Omental fat pad (tissue), 3 donors: ENCODE measurements at regions not wholly inside any gene's neighbourhood (a gene's known extent, or its start where the extent isn't known, plus 50 kb on each side); places are given as distances from the start of the nearest gene placed in this dataset.

ENCODE experiments used
- ATAC-seq: fragments of 150-250 bp; one replicate; pipeline ENCODE4 v1.9.1; 2016; ENCODE audit warnings: mild to moderate bottlenecking, moderate library complexity; ENCODE audit not compliant: low FRiP score
- DNase-seq: peaks from one replicate; pipeline ENCODE4 v3.0.0-alpha.2; 2019; ENCODE audit warnings: low spot score
- TF ChIP-seq, protein P1 (sequence below), 3 donors: fragments of 450-650 bp; IDR thresholded peaks; one replicate each; pipeline ENCODE4 v1.5.1; 2016 to 2017; ENCODE audit warnings: antibody characterized with exemption in 3 of 3, mild to moderate bottlenecking in 3 of 3, moderate library complexity in 2 of 3

GRCh38 chr13:90116121-90116520, 1231.4 kb upstream of the MIR17HG start:
- TF ChIP-seq, protein P1, sequence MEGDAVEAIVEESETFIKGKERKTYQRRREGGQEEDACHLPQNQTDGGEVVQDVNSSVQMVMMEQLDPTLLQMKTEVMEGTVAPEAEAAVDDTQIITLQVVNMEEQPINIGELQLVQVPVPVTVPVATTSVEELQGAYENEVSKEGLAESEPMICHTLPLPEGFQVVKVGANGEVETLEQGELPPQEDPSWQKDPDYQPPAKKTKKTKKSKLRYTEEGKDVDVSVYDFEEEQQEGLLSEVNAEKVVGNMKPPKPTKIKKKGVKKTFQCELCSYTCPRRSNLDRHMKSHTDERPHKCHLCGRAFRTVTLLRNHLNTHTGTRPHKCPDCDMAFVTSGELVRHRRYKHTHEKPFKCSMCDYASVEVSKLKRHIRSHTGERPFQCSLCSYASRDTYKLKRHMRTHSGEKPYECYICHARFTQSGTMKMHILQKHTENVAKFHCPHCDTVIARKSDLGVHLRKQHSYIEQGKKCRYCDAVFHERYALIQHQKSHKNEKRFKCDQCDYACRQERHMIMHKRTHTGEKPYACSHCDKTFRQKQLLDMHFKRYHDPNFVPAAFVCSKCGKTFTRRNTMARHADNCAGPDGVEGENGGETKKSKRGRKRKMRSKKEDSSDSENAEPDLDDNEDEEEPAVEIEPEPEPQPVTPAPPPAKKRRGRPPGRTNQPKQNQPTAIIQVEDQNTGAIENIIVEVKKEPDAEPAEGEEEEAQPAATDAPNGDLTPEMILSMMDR (IDR thresholded peaks at IDR 0.05): no peak
- DNase-seq (no peak), ATAC-seq (no peak)

GRCh38 chr13:90118467-90119071, 1228.9 kb upstream of the MIR17HG start:
- DNase-seq (no peak), ATAC-seq (no peak)
- TF ChIP-seq, protein P1 (IDR thresholded peaks at IDR 0.05): no peak

- TF ChIP-seq, protein P1 (IDR thresholded peaks at IDR 0.05): no peak
- ATAC-seq: no peak
- DNase-seq: no peak
Observed at GRCh38 chr13:90120026-90120425, 1227.5 kb upstream of the MIR17HG start.

- DNase-seq (no peak), ATAC-seq (no peak)
- TF ChIP-seq, protein P1 (IDR thresholded peaks at IDR 0.05): no peak
Observed at GRCh38 chr13:90121784-90122183, 1225.7 kb upstream of the MIR17HG start.

DNA sequence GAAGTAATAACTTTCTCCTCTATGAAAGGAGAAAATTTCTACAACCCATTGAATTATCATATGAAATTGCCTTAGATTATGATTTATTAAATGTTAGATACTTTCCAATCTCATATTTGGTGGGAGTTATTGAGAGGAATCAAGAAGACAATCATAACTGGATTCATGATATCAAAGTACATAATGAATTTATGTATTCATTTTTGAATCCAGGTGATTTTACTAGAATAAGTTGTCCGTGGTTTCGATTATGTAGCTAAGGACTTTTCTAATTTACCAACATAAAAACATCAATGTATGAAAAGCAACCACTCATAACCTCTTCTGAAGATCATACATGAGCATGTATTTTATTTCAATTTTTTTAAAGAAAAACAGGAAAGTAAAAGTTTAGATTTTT, 1225.0 kb upstream of the MIR17HG start:
- TF ChIP-seq, protein P1 (IDR thresholded peaks at IDR 0.05): no peak
- DNase-seq (no peak), ATAC-seq (no peak)

DNA sequence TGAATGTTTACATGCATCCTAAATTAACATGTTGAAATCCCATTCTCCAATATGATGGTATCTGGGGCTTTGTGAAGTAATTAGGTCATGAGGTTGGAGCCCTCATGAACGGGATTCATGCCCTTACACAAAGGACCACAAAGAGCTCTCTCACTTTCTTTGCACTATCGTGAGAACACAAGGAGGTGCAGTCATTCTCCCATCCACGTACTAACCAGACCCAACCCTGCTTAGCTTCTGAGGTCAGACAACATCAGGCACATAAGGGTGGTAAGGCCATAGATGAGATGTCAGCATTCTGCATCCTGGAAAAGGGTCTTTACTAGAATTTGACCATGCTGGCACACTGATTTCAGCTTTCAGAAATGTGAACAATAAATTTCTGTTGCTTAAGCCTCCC, 1211.9 kb upstream of the MIR17HG start:
- TF ChIP-seq, protein P1 (IDR thresholded peaks at IDR 0.05): no peak

DNA sequence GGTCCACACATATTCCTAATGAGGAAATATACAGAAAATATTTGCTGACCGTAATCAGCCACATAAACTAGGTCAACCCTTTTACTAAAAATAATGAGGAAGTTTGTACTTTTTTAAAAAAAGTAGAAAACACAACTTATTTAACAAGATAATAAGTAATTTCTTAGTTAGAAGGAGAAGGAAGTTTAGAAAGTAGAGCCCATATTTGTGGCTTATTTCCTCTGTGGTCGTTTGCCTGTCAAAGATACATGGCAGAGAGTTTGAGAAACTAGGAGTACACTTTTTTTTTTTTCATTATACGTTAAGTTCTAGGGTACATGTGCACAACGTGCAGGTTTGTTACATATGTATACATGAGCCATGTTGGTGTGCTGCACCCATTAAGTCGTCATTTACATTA, 1205.2 kb upstream of the MIR17HG start:
- ATAC-seq (no peak), DNase-seq (no peak)
- TF ChIP-seq, protein P1 (IDR thresholded peaks at IDR 0.05): no peak

More for the DNA sequence above, 1211.9 kb upstream of the MIR17HG start:
- DNase-seq: no peak
- no peak for ATAC-seq
